Skeletal muscle tissue (tissue), 3 donors: ENCODE measurements at regions not wholly inside any gene's neighbourhood (a gene's known extent, or its start where the extent isn't known, plus 50 kb on each side); places are given as distances from the start of the nearest gene placed in this dataset.

ENCODE experiments used
- H3K27ac ChIP-seq: one replicate; pipeline ENCODE4 v1.7.0; 2013; ENCODE audit warnings: mild to moderate bottlenecking, low read depth, low read length, inconsistent platforms
- H3K27me3 ChIP-seq, 3 donors: one replicate each; pipeline ENCODE4 v1.7.0; 2013; ENCODE audit warnings: low read length in 3 of 3; ENCODE audit not compliant: control insufficient read depth in 3 of 3, insufficient read depth in 3 of 3
- H3K36me3 ChIP-seq, 3 donors: one replicate each; pipeline ENCODE4 v1.7.0; 2013; ENCODE audit warnings: low read length in 3 of 3; ENCODE audit not compliant: control insufficient read depth in 3 of 3, insufficient read depth in 3 of 3
- H3K4me1 ChIP-seq, 3 donors: one replicate each; pipeline ENCODE4 v1.7.0; 2013; ENCODE audit warnings: low read length in 3 of 3, mild to moderate bottlenecking in 3 of 3; ENCODE audit not compliant: control insufficient read depth in 3 of 3, insufficient read depth in 3 of 3
- H3K4me3 ChIP-seq, 3 donors: one replicate each; pipeline ENCODE4 v1.7.0; 2013; ENCODE audit warnings: low read length in 3 of 3
- H3K9ac ChIP-seq, 3 donors: one replicate each; pipeline ENCODE4 v1.7.0; 2013; ENCODE audit warnings: low read length in 3 of 3, mild to moderate bottlenecking in 3 of 3, moderate library complexity in 2 of 3, low read depth in 1 of 3
- H3K9me3 ChIP-seq, 3 donors: one replicate each; pipeline ENCODE4 v1.7.0; 2013; ENCODE audit warnings: low read length in 3 of 3; ENCODE audit not compliant: control insufficient read depth in 3 of 3
- donor health status: Osteomylitis.

DNA sequence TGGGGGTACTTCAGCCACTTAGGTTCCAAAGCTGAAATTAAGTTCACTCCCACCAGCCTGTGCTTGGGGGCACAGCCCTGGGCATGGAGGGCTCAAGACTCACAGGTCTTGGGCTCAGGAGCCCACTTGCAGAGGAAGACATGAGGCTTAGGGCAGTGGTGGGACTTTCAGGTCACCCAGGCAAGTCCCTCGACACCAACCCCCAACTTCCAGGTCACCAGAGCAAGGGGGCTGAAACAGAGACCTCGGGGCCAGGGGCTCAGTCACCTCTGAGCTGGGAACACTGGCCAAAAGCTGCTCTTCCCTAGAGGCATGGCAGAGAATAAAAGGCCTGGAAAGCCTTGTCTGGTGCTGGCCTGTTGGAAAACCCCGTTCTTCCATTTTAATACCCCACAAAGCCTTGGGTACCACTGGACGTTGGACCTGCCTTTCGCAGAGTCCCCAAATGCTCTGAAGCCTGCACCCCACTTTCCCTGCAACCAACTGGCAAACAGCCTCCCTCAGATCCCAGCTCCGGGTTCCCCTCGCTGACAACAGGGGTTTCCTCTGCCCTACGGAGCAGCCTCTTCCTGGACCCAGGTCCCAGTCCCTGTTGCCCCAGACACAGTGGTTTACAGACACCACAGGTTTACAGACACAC lies 160.9 kb upstream of the PMEPA1 start:
- Histone ChIP-seq H3K4me3 (no peak overlapping the region), H3K9me3 (no peaks in the 10 kb centered on the region), H3K36me3 (no peaks in the 10 kb centered on the region), H3K27me3 (peaks cover 5 to 16% (median 15%) of the 10 kb centered on the region in 3 donors), H3K4me1 (no peaks in the 10 kb centered on the region), H3K27ac (no peak overlapping the region), H3K9ac (no peak overlapping the region)

DNA sequence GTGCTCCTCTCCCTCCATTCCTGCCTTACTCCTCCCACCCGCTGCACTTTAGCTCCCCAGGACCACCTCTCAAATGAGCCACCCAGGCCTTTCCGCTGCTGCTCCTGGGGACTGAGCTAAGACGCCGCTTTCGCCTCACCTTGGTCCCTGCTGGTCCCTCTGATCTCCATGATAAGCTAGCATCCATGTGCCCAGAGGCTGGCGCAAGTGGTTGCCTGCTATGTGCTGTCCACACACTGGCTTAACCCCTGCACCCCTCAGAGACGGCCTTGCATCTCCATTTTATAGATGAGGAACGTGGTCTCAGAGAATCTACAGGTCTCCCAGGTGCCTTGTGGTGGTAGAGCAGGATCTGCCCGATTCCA lies 160.1 kb upstream of the PMEPA1 start:
- no peaks in the 10 kb centered on the region for H3K4me1 ChIP-seq
- no peaks in the 10 kb centered on the region for H3K36me3 ChIP-seq
- H3K27me3 ChIP-seq = peaks cover 5 to 16% (median 15%) of the 10 kb centered on the region in 3 donors
- H3K9me3 ChIP-seq = no peaks in the 10 kb centered on the region
- H3K27ac ChIP-seq = no peak overlapping the region
- no peak overlapping the region for H3K4me3 ChIP-seq
- H3K9ac ChIP-seq = no peak overlapping the region

DNA sequence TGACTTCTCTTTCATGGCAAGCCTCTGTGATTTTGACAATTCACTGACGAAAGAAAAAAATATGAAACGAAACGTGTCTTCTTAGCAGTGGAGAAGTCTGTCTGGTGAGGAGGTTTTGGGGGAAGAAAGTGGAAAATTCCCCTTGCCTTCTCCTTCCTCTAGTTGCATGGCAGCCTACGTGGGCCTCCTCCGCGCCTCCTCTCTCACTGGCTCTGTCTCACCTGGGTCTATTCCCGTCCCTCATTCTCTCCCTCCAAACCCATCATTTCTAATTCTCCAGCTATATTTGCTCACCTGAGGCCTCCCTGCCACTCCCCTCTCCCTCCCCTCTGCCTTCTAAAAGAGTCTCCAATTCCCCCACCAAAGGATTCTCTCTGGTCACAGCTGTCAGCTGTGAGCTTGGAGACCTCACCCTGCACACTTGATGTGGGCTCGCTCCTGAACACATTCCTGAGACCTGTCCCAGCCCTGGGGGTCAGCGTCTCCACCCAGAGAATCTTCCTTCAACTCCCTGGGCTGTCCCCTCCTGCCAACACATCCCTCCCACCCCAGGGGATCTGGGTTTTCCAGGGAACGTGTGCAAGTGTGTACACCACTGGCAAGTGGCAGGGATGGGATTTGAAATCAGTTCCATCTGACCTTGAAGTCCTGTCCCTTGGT lies 159.6 kb upstream of the PMEPA1 start:
- Histone ChIP-seq H3K27ac (no peak overlapping the region), H3K4me3 (no peak overlapping the region), H3K9ac (no peak overlapping the region), H3K4me1 (no peaks in the 10 kb centered on the region), H3K36me3 (no peaks in the 10 kb centered on the region), H3K9me3 (no peaks in the 10 kb centered on the region), H3K27me3 (peaks cover 5 to 16% (median 15%) of the 10 kb centered on the region in 3 donors)

DNA sequence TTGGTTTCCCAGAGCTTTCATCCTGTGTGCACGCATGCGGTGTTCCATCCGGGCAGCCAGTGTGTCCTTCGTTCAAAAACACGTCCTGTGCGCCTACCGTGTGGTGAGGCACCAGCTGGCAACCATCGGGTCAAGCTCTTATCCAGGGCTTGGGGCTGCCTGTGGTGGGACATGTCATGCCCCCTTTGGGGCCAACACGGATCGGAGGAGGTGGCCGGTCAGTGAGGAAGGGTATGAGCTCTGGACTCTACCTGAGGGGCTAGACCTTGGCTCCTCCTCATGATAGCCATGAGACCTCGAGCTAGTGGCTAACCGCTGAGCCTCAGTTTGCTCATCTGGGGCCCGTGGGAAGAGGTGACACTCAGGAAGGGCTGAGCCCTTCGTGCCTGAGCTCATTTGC lies 158.5 kb upstream of the PMEPA1 start:
- no peaks in the 10 kb centered on the region for H3K4me1 ChIP-seq
- H3K36me3 ChIP-seq = no peaks in the 10 kb centered on the region
- H3K27me3 ChIP-seq = peaks cover 5 to 16% (median 15%) of the 10 kb centered on the region in 3 donors

DNA sequence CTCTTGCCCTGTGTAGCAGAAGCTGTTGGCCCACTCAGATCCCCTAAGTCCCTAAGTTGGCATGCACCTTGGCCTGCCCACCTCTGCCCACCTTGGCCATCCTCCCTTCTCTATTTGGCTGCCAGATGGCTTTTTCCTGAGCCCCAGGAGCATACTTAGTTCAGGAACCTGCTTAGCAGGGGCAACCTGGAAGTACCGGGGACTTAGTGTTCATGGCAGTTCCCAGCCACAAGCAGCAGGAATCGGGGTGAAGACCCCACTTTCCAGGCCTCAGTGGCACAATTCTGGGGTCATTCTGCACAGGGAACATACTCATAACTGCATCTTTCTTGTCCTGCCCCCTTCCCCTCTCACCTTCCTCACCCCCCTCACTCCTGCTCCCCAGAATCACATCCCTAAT lies 158.0 kb upstream of the PMEPA1 start:
- Histone ChIP-seq H3K9me3 (no peaks in the 10 kb centered on the region), H3K4me3 (no peak overlapping the region), H3K9ac (no peak overlapping the region), H3K27me3 (peaks cover 5 to 16% (median 12%) of the 10 kb centered on the region in 3 donors), H3K27ac (no peak overlapping the region), H3K4me1 (no peaks in the 10 kb centered on the region), H3K36me3 (no peaks in the 10 kb centered on the region)

More for the DNA sequence above, 158.5 kb upstream of the PMEPA1 start:
- H3K4me3 ChIP-seq = no peak overlapping the region
- H3K27ac ChIP-seq = no peak overlapping the region
- H3K9me3 ChIP-seq = no peaks in the 10 kb centered on the region
- no peak overlapping the region for H3K9ac ChIP-seq

DNA sequence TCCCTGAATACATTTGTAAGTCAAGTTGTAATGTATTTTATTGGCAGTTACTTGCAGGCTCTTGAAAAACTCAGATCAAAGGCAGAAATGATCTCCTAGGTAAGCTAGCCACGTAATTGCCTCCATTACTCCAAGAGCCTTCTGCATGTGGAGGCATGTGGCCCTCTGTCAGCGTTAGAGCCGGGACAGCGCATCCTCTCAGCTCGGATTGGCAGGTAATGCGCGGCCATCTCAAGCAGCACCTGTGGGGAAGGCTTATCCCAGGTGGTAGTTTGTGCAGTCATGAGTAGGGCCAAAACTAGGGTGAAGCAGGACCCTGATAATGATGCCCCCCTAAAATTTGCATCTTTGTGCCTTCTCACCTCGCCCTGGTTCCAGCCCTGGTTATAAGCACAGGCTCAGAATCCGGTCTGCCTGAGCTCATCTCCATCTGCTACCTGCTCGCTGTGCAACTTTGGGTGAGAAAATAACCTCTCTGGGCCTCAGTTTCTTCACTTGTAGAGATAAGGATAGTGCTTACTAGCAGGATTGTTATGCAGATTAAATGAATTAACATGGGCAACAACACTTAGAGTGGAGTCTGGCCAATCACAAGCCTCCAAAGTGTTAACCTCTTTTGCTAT lies 157.5 kb upstream of the PMEPA1 start:
- no peak overlapping the region for H3K9ac ChIP-seq
- H3K9me3 ChIP-seq = no peaks in the 10 kb centered on the region
- H3K36me3 ChIP-seq = no peaks in the 10 kb centered on the region
- no peaks in the 10 kb centered on the region for H3K4me1 ChIP-seq
- peaks cover 5 to 16% (median 10%) of the 10 kb centered on the region in 3 donors for H3K27me3 ChIP-seq
- H3K27ac ChIP-seq = no peak overlapping the region
- H3K4me3 ChIP-seq = no peak overlapping the region

DNA sequence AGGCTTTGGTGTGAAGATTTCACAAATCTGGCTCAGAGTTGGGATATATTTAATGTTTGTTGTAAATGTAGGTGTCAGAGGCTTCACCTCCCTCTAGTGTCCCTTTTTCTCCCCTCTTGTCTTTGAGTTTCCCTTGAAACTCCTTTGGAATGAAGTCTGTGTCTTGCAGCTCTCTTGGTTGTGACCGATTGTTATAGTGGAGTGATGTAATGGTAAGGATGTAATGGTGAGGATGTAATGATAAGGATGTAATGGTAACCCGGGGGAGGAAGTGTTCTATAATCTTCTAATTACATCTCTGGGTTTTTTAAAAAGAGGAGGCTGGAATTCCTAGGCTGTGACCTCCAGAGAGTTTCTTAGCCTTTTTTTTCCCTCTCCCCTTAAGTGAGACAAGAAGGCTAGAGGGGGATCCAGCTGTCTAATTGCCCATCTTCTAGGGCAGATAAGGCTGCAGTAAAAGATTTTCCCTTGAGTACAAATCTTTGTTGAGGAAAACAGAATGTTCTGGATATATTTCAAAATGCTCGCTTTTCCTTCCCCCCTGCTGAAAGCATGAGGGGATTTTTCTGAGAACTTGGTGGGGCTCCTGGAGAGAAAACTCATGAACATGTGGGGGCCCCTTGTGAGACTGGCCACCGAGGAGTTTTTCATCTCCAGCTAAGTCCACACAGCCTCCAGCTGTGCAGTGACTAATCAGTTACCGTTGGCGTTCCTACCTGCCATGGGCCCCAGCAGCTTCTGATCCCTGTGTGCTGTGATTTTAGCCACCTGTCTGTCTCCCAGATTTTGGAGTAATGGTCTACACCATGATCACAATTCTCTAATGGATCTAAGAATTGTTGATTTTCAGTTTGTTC lies 156.7 kb upstream of the PMEPA1 start:
- Histone ChIP-seq H3K4me1 (no peaks in the 10 kb centered on the region), H3K36me3 (no peaks in the 10 kb centered on the region), H3K9me3 (no peaks in the 10 kb centered on the region), H3K9ac (no peak overlapping the region), H3K27me3 (peaks cover 5 to 16% (median 10%) of the 10 kb centered on the region in 3 donors), H3K27ac (no peak overlapping the region), H3K4me3 (no peak overlapping the region)

DNA sequence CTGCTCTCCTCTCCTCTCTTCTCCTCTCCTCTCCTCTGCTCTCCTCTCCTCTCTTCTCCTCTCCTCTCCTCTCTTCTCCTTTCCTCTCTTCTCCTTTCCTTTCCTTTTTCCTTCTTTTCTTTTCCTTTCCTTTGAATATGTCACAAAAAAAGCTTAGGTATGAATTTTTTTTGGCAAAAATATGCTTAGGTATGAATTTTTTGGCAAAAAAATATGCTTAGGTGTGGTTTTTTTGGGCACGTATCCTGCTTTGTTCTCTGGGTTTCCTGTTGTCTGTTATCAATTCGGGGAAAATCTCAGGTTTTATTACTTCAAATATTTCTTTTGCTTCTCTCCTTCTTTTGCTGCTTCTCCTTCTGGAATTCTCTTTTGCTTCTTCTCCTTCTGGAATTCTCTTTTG lies 155.5 kb upstream of the PMEPA1 start:
- H3K27me3 ChIP-seq = peaks cover 3 to 12% (median 5%) of the 10 kb centered on the region in 3 donors
- no peaks in the 10 kb centered on the region for H3K9me3 ChIP-seq
- H3K4me1 ChIP-seq = no peaks in the 10 kb centered on the region
- H3K4me3 ChIP-seq = no peak overlapping the region
- H3K9ac ChIP-seq = no peak overlapping the region
- no peaks in the 10 kb centered on the region for H3K36me3 ChIP-seq
- no peak overlapping the region for H3K27ac ChIP-seq

DNA sequence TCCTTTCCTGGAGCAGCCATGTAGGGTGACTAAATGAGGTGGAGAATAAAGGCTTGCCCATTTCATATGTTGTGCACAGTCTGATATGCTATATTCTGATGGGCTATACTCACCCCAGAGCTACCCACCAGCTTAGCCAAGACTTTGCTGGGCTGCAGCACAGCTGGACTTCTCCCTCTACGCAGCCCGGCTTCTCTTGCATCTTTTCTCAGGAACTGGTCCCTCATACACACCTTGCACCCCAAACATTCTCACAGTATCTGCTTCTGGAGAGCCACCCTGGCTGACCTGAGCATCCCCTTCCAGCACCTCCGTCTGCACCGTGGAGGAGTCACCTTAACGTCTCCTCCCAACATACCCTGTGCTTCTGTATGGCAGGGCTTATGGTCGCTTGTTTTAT lies 150.8 kb upstream of the PMEPA1 start:
- no peak overlapping the region for H3K27ac ChIP-seq
- no peak overlapping the region for H3K4me3 ChIP-seq
- no peaks in the 10 kb centered on the region for H3K36me3 ChIP-seq
- H3K9ac ChIP-seq = no peak overlapping the region
- H3K4me1 ChIP-seq = no peaks in the 10 kb centered on the region
- no peaks in the 10 kb centered on the region for H3K9me3 ChIP-seq
- no peaks in the 10 kb centered on the region for H3K27me3 ChIP-seq
